CD4-positive, alpha-beta T cell treated with Interleukin-10 for 1 hour (primary cell): ENCODE measurements at regions not wholly inside any gene's neighbourhood (a gene's known extent, or its start where the extent isn't known, plus 50 kb on each side); places are given as distances from the start of the nearest gene placed in this dataset.

Source experiments
- DNase-seq: peaks from one replicate; pipeline ENCODE4 v3.0.0-alpha.2; 2020

- DNase-seq, result no peak
These were observed 292.8 kb downstream of the YTHDC2 start for GRCh38 chr5:113806250-113806649.

GRCh38 chr5:113806904-113807303 is 293.4 kb downstream of the YTHDC2 start:
- no peak for DNase-seq

GRCh38 chr5:113807427-113807991 is 294.0 kb downstream of the YTHDC2 start:
- no peak for DNase-seq

GRCh38 chr5:113808956-113809355 is 295.5 kb downstream of the YTHDC2 start:
- no peak for DNase-seq

- no peak for DNase-seq
These were observed 296.1 kb downstream of the YTHDC2 start for GRCh38 chr5:113809626-113810025.

DNA sequence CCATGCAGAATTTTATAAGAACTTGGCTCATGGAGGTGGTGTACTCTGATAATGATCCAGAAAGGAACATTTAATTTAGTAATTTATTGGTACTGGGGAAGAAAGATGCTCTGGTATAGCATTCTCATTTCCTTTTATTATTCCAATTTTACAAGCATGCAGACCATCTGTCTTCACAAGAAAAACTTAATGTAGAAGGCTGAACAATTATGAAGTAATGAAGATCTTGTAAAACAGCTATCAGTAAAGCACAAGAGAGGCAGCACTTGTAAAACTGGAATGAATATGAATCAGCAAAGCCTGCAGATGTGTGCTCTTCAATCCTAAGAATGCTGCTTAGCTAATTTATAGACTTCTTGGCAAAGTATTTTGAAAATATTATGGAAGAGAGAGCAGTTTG is 300.0 kb downstream of the YTHDC2 start:
- DNase-seq, result no peak

DNA sequence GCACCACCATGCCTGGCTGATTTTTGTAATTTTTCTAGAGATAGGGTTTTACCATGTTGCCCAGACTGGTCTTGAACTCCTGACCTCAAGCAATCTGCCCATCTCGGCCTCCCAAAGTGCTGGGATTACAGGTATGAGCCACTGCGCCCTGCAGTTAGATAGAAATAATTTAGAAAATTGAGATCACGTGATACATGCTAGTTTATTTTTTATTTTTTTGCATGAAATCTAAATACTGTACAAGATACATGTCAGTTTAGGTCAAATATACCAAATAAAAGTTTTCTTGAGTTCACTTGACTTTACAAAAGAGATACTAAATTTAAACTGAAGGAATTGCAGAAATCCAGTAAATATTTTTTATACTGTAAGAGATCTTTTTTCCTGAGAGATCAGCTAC is 304.2 kb downstream of the YTHDC2 start:
- no peak for DNase-seq

- DNase-seq, result no peak
These were observed 310.2 kb downstream of the YTHDC2 start for GRCh38 chr5:113823696-113824095.

DNA sequence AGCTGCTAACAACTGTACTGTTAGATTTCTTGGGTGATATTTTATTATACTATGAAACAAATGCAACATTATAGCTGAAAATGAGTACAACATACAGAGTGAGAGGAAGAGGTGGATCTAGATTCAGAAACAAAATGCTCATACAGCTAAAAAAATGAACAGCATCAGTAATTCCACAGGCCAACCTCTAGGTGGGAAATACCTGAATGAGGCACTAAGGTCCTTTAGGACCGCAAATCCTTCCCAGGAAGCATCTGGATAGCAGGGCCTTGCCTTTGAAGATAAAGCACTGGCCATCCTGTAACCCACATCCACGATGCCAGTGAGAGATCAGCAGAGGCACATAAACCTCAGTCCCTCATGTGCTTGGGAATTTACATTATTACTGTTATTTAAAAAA is 310.8 kb downstream of the YTHDC2 start:
- no peak for DNase-seq

DNA sequence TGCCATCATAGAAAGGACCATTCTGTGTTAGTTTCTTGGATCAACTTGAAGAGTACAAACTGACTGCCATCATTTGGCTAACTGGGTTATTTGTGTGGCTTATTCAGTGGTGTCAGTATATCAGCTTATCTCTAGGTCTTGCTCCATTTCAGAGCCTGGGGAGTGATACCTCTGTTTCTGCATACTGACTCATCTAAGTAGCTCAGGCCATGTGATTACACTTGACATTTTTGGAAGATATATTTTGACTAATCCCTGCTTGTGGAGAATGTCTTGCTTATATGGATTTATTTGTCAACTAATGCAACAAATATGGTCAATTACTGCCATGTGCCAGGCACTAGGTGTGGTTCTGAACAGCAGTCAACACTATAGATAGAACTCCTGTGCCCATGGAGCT is 311.7 kb downstream of the YTHDC2 start:
- DNase-seq, result no peak

DNA sequence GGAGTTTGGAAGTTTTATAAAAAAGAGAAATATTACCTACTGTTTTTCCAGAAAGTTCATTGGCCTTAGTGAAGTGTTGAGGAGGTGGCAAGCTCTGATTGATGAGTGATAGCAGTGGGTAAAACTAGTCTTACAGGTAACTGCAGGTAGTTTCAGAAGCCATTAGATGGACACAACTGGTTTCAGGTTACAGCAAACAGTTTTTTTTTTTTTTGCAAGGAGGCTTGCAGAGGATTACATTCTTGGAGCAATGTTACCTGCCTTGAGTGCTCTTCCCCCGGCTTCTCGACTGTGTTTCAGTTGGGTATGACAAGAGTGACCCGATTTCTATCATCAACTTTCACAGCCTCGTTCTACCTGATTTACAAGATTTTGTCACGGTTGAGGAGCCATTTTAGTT is 333.4 kb downstream of the YTHDC2 start:
- DNase-seq, result no peak

- no peak for DNase-seq
These were observed 350.9 kb downstream of the YTHDC2 start for GRCh38 chr5:113864437-113864836.

- DNase-seq, result no peak
These were observed 353.3 kb downstream of the YTHDC2 start for GRCh38 chr5:113866763-113867162.

- no peak for DNase-seq
These were observed 356.1 kb downstream of the YTHDC2 start for GRCh38 chr5:113869611-113870010.

GRCh38 chr5:113871972-113872371 is 358.5 kb downstream of the YTHDC2 start:
- DNase-seq, result no peak

DNA sequence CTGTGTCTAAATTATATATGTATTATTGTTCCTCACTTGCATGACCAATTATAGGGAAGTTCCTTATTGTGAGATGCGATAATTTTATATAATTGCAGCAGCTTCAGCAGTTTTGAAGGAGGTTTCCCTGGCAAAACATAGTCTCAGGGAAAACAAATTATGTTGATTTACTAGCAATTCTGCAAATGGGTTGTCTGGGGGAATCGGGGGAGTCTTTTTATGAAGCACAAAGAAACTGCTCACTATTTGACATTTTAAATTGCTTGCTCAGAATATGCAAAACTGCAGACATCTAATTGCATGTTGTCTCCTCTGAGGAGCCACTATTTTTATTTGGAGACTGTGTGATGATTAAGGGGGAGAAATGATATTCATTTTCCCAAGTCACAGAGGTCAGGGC is 361.6 kb downstream of the YTHDC2 start:
- DNase-seq, result no peak

DNA sequence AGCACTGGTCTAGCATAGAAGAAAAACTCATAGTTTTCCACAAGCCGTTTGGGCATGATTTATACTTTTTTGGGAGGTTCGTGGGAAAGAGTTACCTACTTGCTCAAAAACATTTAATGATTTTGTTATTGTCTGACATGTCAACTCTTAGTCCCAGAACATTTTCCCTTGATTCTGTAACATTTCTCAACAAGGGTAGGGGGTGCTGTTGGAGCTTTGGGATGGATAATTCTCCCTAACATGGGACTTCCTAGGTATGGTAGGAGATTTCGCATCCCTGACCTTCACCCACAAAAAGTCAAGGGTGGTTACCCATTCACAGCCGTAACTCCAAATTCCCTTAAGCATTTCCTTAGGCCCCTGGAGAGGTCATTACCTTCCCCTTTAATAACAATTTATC is 378.0 kb downstream of the YTHDC2 start:
- DNase-seq, result no peak

DNA sequence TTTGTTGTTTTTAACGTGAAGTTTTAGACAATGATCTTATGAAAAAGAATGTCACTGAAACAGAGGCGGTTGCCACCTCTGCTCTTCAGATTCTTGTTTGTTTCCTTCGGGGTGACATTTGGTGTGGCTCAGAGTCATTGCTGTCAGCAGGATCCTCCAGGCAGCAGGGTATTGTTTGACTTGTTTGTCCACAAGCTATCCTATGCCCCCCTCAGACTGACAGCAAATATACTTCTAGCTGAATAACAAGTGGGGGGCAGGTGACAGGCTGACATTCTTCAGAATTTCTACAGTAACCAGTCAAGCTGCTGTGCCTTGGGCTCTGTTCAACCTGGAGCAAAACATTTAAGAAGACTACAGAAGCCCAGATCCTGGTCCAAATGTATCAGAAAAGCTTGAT is 383.3 kb downstream of the YTHDC2 start:
- no peak for DNase-seq

DNA sequence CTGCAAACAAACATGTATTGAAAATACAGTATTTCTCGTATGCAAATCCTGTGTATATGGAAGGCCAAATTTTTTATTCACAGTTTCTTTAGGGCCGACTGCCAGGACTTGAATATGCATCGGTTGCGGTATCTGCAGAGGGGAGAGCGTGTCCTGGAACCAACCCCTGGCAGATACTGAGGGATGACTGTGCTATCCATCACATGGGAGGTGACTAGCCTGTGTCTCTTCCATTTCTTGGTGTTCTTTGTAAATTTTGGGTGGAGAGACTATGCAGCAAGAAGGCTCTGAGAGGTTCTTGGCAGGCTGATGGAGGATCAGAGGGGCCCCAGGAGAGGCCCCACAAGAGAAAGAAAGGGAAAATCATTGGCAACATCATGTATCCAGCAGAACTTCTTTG is 384.3 kb downstream of the YTHDC2 start:
- no peak for DNase-seq

DNA sequence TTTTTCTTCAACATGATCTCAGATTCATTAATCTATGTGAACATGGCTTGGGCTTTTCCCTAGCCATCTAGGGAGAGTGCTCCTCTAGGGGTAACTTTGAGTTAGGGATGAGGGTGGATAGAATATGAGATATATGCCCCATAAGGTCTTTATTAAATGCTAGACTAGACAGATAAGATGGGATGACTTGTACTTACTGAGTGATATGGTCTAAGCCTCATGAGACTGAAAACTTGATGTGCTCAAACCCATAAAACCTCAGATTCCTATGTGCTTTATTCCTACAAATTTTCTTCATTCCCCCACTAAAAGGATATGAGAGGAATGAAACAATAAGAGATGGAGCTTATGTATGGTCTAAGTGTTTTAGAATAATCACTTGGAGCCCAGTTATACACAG is 386.6 kb downstream of the YTHDC2 start:
- DNase-seq, result no peak

DNA sequence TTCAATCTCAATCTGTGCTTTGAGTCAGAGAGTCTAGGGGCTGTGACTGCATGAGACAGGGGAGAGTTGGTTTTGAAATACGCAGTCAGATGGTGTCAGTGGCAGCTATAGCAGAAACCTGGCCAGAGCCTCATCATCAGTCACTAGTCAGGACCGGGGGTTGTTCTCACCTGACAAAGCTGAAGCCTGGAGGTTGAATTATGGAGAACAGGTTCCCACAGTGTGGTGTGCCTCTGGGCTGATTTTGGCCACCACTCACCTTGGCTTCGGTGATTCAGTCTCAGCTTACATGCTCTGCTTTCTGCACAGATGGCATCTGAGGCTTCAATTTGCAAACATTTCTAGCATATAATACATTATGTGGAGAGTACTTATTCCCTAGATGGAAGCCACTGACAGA is 387.3 kb downstream of the YTHDC2 start:
- DNase-seq, result no peak

GRCh38 chr5:113901718-113902117 is 388.2 kb downstream of the YTHDC2 start:
- DNase-seq, result no peak

DNA sequence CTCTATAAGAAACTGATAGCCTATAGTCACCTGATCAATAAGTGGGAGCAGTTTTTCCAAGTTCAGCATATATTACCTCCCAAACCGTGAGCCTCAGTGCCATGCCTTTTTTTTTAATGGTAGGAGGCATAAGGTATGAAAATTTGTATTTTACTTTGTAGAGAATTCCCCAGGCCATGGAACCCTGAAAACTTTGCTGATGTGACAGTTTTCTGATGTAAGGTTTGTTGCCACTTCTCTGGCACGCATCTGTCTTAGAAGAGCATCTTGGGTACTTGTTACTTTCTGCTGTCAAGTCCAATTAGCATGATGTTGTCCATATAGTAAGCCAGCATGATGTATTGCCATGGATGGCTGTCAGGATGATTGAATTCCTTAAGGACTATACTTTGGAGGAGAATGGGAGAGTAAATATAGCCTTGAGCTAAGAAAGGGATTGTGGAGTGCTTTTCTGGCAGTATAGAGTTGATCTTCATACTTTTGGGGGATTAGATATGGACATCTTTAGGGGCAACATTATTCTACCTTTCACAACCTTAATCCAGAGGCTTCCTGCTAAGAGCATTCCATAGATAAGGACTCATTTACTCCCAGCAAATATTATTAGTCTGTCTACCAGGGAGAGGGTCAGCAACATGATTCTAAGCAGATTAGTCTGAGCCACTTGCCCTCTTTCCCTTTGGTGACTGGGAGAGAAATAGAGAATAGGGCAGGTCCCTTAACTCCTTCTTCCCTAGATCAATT is 389.6 kb downstream of the YTHDC2 start:
- DNase-seq, result no peak

GRCh38 chr5:113909782-113910181 is 396.3 kb downstream of the YTHDC2 start:
- DNase-seq, result no peak

- no peak for DNase-seq
These were observed 404.5 kb downstream of the YTHDC2 start for GRCh38 chr5:113917997-113918396.
